ENCODE measurements at regions not wholly inside any gene's neighbourhood (a gene's known extent, or its start where the extent isn't known, plus 50 kb on each side); places are given as distances from the start of the nearest gene placed in this dataset.

DNA sequence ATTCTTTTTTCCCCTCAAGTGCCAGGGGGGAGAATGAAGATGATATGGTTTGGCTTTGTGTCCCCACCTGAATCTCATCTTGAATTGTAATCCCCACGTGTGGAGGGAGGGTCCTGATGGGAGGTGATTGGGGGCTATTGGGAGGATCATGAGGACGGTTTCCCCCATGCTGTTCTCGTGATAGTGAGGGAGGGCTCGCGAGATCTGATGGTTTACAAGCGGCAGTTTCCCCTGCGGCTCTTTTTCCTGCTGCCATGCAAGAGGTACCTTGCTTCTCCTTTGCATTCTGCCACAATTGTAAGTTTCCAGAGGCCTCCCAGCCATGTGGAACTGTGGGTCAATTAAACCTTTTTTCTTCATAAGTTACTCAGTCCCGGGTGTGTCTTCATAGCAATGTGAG is 173.7 kb downstream of the CAND1 start:
- no peak overlapping the region for H3K9ac ChIP-seq (ENCODE audit: control insufficient read depth, extremely low read depth, insufficient read depth, low read length)
- no peak for TF ChIP-seq EZH2 (IDR thresholded peaks at IDR 0.05; ENCODE audit: low read length)
- TF ChIP-seq, protein P1, sequence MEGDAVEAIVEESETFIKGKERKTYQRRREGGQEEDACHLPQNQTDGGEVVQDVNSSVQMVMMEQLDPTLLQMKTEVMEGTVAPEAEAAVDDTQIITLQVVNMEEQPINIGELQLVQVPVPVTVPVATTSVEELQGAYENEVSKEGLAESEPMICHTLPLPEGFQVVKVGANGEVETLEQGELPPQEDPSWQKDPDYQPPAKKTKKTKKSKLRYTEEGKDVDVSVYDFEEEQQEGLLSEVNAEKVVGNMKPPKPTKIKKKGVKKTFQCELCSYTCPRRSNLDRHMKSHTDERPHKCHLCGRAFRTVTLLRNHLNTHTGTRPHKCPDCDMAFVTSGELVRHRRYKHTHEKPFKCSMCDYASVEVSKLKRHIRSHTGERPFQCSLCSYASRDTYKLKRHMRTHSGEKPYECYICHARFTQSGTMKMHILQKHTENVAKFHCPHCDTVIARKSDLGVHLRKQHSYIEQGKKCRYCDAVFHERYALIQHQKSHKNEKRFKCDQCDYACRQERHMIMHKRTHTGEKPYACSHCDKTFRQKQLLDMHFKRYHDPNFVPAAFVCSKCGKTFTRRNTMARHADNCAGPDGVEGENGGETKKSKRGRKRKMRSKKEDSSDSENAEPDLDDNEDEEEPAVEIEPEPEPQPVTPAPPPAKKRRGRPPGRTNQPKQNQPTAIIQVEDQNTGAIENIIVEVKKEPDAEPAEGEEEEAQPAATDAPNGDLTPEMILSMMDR (optimal IDR thresholded peaks at IDR 0.05 in 1 of 3, IDR thresholded peaks at IDR 0.05 in 1 of 3, conservative IDR thresholded peaks at IDR 0.05 in 1 of 3; ENCODE audit: extremely low read depth in 1 of 3, insufficient read depth in 2 of 3, low read length in 3 of 3), result no peak
- no peaks in the 10 kb centered on the region for H3K79me2 ChIP-seq (ENCODE audit: control insufficient read depth, insufficient read depth, low read length)
- no peak overlapping the region for H3K27ac ChIP-seq (ENCODE audit: control insufficient read depth, insufficient read depth, low read length)
- dilution Hi-C loops (cut with MboI; ENCODE audit: extremely low pct_ligation_motif_present, low sequenced_read_pairs), result no loop called here
- H3K36me3 ChIP-seq (ENCODE audit: control insufficient read depth in 2 of 2, extremely low read depth in 1 of 2, insufficient read depth in 2 of 2, low read length in 2 of 2), result no peaks in the 10 kb centered on the region
- H3K9me1 ChIP-seq (ENCODE audit: control insufficient read depth, extremely low read depth, insufficient read depth, low read length), result no peaks in the 10 kb centered on the region
- DNase-seq (ENCODE audit: low read depth, low spot score) (no peak), FAIRE-seq (no peak)
- H3K9me3 ChIP-seq (ENCODE audit: control insufficient read depth, low read depth, low read length), result no peaks in the 10 kb centered on the region
- H3K4me3 ChIP-seq (ENCODE audit: control insufficient read depth in 2 of 3, extremely low read depth in 1 of 3, insufficient read depth in 2 of 3, low read depth in 1 of 3, low read length in 3 of 3), result no peak overlapping the region
- no peak overlapping the region for H2AFZ ChIP-seq (ENCODE audit: control insufficient read depth, low read length)
- peaks cover 3% of the 10 kb centered on the region for H3K27me3 ChIP-seq (ENCODE audit: control insufficient read depth, extremely low read depth, insufficient read depth, low read length)
- H3K4me2 ChIP-seq (ENCODE audit: control insufficient read depth, extremely low read depth, insufficient read depth, low read depth, low read length), result no peak overlapping the region
- no peaks in the 10 kb centered on the region for H4K20me1 ChIP-seq (ENCODE audit: control insufficient read depth, extremely low read depth, insufficient read depth, low read length)
- peaks cover 5% of the 10 kb centered on the region for H3K4me1 ChIP-seq (ENCODE audit: control insufficient read depth, extremely low read depth, insufficient read depth, low read length)

DNA sequence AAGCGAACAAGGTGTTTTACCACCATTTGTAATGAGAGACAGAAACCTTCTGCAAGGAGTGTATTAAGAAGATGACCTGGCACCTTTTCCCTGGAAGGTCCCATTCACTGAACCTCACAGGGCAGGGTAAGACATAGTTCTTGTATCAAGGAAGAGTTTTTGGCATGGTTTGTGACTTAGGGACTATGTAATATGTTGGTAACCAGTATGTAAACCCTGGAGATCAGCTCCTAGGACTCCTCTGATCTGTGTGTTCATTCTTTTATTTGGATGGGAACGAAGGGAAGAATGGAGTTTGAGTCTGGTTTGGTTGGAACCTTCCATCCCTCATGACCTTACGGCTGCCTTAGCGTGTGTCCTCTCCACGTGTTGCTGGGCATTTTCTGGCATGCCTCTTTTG is 175.4 kb downstream of the CAND1 start:
- H3K79me2 ChIP-seq (ENCODE audit: control insufficient read depth, insufficient read depth, low read length), result no peaks in the 10 kb centered on the region
- H3K9me3 ChIP-seq (ENCODE audit: control insufficient read depth, low read depth, low read length), result no peaks in the 10 kb centered on the region
- H3K9me1 ChIP-seq (ENCODE audit: control insufficient read depth, extremely low read depth, insufficient read depth, low read length), result no peaks in the 10 kb centered on the region
- no peak overlapping the region for H3K4me2 ChIP-seq (ENCODE audit: control insufficient read depth, extremely low read depth, insufficient read depth, low read depth, low read length)
- H3K9ac ChIP-seq (ENCODE audit: control insufficient read depth, extremely low read depth, insufficient read depth, low read length), result no peak overlapping the region
- H2AFZ ChIP-seq (ENCODE audit: control insufficient read depth, low read length), result no peak overlapping the region
- H3K4me3 ChIP-seq (ENCODE audit: control insufficient read depth in 2 of 3, extremely low read depth in 1 of 3, insufficient read depth in 2 of 3, low read depth in 1 of 3, low read length in 3 of 3), result no peak overlapping the region
- H3K27ac ChIP-seq (ENCODE audit: control insufficient read depth, insufficient read depth, low read length), result no peak overlapping the region
- H3K27me3 ChIP-seq (ENCODE audit: control insufficient read depth, extremely low read depth, insufficient read depth, low read length), result peaks cover 3% of the 10 kb centered on the region
- H4K20me1 ChIP-seq (ENCODE audit: control insufficient read depth, extremely low read depth, insufficient read depth, low read length), result no peaks in the 10 kb centered on the region
- no peaks in the 10 kb centered on the region for H3K36me3 ChIP-seq (ENCODE audit: control insufficient read depth in 2 of 2, extremely low read depth in 1 of 2, insufficient read depth in 2 of 2, low read length in 2 of 2)
- H3K4me1 ChIP-seq (ENCODE audit: control insufficient read depth, extremely low read depth, insufficient read depth, low read length), result peaks cover 5% of the 10 kb centered on the region
- TF ChIP-seq, protein P1 (optimal IDR thresholded peaks at IDR 0.05 in 1 of 3, IDR thresholded peaks at IDR 0.05 in 1 of 3, conservative IDR thresholded peaks at IDR 0.05 in 1 of 3; ENCODE audit: extremely low read depth in 1 of 3, insufficient read depth in 2 of 3, low read length in 3 of 3), result no peak
- no peak for TF ChIP-seq EZH2 (IDR thresholded peaks at IDR 0.05; ENCODE audit: low read length)
- no peak for FAIRE-seq
- dilution Hi-C loops (cut with MboI; ENCODE audit: extremely low pct_ligation_motif_present, low sequenced_read_pairs), result no loop called here
- DNase-seq (ENCODE audit: low read depth, low spot score), result no peak

Data from keratinocyte (primary cell).